NCI-H526 (cell line): ENCODE measurements at regions not wholly inside any gene's neighbourhood (a gene's known extent, or its start where the extent isn't known, plus 50 kb on each side); places are given as distances from the start of the nearest gene placed in this dataset.

Experiments
- DNase-seq, 2 experiments: peaks; one replicate each; lab custom pipeline; 2025; lab: John Stamatoyannopoulos, UW

DNA sequence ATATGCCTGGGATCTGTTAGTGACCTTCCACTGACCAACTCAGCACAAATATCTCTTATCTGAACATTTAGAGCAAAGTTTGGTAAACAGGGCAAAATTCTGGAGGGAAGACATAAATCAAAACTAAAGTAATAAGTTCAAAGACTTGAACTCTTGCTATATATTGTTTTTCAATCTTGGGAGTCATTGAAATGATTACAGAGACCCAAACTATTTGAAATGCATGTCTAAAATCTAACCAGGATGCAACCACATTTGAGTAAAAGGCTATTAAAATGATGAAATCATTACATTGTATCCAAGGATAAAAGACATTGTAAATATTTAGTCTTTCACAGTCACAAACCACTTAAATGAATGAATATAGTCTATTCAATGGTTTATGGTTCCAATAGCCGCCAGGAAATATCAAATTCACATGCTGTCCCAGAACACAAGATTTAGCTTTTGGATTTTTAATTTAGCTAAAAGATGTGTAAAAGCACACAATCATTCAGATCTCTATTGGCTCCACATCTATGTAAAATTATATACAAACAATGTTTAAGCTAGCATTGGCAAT is 256.6 kb upstream of the EPHA7 start:
- DNase-seq = no peak

DNA sequence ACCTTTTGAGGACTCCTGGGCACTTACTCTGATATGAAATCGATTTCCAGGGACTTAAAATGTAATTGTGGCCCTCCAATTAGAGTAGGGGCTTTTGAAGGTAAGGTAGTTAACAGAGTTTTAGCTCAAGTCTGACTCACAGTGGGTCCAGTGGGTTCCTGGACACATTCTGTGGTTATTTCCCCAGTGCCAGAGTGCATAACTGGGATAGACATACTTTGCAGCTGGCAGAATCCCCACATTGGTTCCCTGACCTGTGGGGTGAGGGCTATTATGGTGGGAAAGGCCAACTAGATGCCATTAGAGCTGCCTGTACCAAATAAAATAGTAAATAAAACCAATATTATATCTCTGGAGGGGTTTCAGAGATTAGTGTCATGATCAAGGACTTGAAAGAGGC is 243.8 kb upstream of the EPHA7 start:
- no peak for DNase-seq

DNA sequence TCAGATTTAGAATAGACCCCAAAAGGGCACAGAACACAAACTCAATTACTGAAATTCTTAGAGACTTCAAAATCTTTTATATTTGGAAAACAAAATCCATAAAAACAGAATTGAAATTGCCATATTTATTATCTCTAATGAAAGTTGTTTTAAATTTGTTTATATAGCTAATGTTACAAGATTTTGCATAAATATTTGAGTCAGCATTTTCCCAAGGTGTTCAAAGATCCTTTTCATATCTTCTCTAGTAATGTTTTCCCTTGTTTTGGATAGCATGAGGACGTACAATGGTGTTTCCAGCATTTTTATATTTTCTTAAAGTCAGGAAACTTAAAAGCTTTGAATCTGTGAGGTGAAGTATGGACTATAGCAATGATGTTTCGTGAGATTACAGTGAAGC is 235.2 kb upstream of the EPHA7 start:
- no peak for DNase-seq

DNA sequence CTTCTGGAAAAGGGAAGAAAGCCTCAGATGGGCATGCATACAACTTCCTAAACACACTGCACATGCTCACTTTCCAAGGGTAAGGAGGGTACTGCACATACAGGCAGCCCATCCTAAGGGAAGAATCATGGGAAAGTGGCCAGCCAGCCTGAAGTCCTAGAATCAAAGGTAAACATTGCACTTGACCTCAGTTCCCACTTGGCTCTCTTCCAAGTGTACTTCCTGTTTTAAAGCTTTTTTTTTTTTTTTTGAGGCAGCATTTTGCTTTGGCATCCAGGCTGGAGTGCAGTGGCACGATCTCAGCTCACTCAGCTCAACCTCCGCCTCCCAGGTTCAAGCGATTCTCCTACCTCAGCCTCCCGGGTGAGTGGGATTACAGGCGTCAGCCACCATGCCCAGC is 225.3 kb upstream of the EPHA7 start:
- DNase-seq = no peak

DNA sequence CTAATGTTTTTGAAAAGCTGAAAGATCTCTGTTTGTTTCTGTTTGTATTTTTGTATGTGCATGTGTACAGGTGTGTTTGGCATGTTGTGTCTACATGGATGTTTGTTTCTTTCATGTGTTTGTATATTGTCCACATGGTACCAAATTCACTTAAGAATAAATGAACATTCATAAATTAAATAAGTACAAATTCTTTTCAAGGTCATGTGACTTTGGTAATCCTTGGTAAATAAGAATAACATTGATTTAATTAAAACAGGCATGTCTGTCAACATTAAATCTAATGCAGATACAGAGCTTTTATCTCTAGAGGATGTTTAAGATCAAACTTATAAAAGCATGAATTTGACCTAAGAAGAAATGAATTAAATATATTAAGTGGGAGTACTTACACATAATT is 219.8 kb upstream of the EPHA7 start:
- DNase-seq = no peak

DNA sequence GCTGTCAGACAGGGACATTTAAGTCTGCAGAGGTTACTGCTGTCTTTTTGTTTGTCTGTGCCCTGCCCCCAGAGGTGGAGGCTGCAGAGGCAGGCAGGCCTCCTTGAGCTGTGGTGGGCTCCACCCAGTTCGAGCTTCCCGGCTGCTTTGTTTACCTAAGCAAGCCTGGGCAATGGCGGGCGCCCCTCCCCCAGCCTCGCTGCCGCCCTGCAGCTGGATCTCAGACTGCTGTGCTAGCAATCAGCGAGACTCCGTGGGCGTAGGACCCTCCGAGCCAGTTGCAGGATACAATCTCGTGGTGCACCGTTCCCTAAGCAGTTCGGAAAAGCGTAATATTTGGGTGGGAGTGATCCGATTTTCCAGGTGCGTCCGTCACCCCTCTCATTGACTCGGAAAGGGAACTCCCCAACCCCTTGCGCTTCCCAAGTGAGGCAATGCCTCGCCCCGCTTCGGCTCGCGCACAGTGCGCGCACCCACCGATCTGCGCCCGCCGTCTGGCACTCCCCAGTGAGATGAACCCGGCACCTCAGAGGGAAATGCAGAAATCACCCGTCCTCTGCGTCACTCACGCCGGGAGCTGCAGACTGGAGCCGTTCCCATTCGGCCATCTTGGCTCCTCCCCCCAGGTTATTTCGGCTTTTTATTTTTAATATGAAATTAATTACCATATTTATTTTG is 217.8 kb upstream of the EPHA7 start:
- DNase-seq = peak in 1 of 2 experiments; percentile 40

DNA sequence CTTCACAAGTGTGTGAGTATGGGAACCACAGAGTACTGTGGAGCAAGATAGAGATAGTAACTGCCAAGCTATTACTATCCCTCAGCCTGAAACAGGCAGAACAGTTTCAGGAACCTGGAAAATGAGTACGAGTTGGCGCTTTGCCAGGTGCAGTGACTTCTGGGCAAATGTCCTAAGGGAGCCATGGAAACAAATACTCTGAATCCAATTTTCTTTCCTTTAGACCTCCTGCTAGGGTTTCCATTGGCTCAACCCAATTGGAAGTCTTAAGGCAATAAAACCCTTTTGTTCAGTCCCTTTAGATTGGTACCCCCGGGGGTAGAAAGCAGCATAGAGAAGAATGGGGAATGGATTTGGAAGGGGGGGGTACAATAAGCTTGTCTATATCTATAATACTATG is 205.0 kb upstream of the EPHA7 start:
- DNase-seq = peak in 1 of 2 experiments; percentile 2

DNA sequence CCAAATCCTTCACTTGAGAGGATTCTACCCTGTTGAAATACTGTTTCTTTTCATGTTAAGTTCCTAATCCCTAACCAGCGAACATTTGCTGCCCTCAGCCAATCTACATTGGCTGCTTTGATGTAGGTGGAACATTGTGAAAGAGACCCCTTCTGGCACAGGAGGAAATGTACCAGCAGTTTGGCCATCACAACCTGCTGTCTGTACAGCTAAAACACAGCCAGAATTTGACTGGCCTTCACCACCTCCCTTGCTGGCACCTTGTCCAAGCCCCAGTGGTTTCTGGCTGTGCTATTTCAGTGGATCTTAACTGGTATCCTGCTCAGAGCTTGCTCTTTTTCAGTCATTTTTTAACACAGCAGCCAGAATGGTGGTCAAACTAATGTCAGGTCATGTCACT is 202.1 kb upstream of the EPHA7 start:
- DNase-seq = no peak

DNA sequence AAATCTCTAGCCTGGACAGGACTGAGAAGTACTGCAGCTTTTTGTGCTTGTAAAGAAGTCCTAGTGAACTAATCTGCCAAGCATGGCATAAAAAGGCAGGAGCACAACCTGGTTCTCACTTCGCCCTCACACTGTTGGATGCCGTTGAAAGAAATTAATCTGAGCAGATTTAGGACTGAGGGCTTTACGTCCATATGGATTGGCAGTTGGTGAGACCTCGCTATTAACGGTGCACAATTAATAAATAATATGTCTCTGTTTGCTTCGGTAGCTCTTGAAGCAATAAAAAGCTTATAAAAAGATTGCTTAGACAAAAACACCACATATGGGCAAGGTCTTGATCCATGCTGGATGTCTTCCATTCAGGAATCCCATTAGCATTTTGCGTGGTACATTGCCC is 185.6 kb upstream of the EPHA7 start:
- DNase-seq = no peak

DNA sequence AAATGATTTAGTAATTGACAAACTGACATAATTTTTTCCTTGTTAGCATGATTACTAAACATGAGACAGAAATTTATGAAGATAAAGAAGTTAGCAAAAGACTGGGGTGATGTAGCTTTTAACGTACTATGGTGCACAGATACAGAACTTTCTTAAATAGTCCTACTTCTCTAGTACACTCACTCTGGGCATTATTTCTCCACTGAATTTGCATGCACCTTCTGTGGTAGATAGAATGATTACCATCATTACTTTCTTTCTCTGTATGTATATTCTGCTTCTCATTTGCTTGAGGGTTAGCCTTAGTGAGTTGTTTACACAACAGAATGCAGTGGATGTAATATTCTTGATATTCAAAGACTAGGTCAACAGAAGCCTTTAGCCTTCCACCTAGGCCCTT is 173.1 kb upstream of the EPHA7 start:
- DNase-seq = peak; percentile 41 to 46

DNA sequence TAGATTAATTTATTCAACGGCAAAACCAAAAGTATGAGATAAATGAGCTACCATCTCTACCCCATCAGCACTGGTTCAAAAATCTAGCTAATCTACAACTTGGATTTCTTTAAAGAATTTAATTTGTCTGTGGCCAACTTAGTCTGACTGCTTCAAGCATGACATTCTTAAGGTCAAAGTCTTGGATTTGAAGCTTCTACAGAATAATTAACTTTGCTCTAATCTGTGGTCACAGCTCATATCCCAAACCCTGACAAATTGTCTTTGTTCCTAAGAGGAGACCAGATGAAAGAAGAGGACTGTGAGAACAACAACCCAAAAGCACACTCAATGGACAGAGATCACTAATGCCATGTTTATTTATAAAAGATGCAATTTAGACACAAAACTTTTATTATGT is 166.9 kb upstream of the EPHA7 start:
- DNase-seq = no peak

DNA sequence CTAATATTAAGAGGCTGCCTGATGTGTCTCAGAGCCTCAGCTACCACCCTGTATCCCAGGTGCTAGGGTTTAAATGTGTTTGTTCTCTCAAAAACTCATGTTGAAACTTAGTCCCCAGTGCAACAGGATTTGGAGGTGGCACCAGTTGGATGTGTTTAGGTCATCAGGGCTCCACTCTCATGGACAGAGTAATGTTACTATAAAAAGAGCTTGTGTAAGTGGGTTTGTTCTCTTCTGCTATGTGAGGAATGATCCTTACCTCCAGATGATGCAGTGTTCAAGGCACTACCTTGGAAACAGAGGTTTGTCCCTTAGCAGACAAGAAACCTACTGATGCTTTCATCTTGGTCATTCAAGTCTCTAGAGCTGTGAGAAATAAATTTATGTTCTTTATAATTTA is 164.9 kb upstream of the EPHA7 start:
- no peak for DNase-seq

DNA sequence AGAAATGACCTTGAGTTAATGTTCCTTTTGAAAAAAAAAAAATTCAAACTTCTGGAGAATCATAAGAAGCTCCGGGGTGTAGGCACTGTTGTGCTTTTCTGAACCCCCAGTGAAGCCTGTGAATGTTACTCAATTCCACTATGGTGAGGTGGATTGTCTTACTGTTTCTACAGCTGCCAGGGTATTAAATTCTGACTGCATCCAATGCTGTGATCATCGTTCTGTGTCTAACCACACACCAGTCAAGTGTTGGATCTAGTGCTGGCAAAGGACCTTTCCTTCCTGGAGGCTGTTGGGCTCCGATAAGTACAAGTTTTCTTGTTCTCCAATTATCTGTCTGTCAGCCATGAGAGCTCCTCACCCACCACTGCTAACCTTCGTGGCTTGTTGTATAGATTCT is 162.0 kb upstream of the EPHA7 start:
- DNase-seq = no peak

DNA sequence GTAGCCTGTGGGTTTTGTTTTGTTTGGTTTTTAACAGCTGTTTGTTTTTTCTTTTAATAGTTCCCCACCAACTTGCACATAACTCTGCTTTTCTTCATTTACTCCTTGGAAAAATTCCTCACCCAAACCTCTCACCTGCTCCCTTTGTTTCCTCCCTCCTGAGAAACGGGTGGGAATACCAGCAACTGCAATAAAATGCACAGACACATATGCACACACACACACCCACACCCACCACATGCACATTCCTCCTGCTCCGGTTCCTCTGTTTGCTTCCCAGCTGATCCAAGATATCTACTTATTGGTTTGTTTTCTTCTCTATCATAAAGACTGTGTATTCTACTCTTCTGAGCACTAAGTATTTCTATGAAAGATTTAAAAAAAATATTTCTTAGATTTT is 161.1 kb upstream of the EPHA7 start:
- DNase-seq = no peak

DNA sequence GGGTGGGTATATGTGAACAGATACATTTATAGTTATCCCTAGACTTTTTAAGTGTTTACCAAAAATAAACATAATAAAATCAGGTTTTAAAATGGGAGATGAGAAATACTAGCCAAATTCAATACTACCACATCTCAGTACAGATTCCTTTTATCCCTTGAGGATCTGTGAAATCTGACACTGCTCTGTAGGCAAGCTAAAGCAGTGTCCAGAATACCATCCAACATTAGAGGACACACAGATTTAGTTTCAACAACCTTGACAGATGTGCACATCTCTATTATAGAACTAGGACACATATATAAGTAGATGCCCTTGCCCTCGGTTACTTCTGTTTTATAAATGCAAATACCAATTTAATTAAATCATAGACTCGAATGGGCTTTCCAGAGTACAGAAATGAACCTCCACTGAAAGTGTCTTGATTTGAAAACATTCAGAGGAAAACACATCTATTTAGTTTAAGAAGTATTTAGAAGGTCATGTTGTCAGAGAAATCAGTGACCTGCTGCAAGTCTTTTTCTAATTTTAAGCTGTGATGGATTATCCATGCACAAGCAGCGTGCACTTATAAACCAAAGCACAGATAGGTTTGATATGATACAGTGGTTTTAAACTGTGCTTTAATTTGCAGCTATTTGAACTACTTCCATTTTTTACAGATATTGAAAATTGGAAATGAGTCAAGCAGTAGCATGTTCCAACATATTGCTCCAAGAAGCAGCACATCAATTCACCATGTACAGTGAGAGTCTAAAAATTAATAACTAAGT is 156.3 kb upstream of the EPHA7 start:
- DNase-seq = no peak

DNA sequence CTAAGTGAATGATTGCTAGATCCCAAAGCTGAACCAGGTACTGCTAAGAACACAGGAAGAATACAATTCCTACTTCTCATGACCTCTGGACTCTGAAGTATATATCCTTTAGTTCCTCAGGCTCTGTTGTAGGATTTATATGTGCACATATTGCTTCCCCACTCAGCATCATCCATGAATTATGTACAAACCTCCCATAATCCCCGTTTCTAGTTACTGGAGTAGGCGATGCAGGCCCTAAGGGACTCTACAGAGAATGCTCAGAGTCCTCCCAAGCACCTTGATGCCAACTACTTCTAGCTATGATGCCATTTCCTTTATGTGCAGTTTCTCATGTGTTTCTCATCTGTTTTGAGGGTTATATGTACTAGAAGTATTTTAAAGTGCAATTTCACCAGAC is 154.9 kb upstream of the EPHA7 start:
- DNase-seq = no peak

DNA sequence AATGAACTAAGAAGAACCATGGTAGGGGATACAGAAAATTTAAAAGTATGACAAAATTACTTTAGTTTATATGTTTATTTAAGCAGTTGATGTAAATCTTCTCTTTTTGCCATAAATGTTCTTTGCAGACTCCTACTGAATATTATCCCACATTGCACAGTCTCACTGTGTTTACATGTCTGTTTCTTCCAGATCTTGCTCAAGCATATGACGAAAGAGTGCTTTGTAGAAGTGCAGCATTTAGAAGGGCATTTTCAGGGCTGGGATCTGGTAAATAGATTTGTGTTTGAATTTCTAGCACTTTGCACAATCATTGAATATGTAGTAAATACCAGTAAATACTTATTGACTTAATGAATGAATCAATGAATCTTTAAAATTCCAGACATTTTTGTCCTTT is 152.0 kb upstream of the EPHA7 start:
- no peak for DNase-seq

DNA sequence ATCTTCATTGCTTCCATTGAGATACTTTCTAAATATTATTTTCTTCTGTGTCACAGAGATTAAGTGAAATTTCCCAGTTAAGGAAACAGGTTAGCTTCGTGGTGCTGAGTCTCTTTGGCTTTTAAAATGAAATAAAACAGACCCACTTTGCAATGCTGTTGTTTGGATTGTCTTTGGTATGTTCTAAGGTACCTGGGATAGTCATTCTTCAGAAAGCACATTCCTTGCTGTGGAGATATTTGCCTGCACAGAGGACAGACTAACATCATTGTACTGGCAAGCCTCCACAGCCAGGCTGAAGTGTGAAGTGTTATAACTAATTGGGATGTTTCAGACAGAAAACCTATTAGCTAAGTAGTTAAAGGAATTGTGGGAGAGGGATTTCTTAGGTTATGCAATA is 148.8 kb upstream of the EPHA7 start:
- DNase-seq = no peak

DNA sequence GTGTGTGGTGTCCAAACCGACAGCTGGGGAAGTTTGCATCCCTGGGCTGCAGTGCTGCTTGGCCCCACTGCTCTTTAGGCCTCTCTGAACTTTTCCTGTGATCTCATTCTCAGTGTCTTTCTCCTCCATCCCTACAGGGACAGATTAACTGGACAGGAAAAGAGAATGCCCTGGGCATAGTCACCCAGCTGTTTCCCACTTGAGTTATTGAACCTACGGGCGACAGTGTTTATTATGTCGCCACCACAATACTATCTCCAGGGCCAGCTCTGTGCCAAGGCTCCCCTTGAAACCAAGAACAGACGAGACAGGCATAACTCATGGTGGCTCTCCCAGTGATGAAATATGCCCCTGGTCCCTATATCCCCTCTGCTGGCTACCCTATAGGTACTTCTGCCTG is 147.8 kb upstream of the EPHA7 start:
- no peak for DNase-seq

DNA sequence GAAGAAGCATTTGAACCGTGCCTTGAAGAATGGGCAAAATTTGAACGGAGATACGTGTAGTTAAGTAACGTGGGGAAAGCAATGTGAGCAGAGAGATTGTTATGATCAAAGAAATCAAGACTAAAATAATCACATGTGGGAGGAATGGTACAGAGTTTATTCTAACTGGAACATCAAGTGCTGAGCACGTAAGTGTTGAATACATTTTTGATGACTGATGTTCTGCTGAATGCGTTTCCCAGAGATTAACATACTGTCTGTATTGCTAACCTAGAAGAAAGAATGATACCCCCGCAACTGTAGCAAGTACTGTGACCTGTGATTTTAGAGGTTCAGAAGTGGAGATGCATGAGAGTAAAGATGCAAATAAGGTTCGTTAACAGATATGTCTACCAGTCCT is 146.9 kb upstream of the EPHA7 start:
- DNase-seq = no peak

DNA sequence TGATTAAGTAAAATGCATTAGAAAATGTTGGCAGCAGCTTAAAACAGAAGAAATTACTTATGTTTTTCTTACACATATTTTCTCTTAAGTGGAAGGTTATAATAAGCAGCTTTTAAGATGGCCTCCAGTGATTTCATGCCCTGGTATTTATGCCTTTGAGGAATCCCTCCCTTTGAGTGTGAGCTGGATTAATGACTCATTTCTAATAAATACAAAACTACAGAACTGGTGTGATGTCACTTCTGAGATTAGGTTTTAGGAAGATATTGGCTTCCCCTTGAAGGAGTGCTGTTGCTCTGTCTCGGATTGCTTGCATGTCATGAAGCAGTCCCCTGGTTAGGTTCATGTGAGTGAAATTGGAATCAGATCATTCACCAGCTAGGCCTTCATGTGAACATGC is 143.2 kb upstream of the EPHA7 start:
- DNase-seq = no peak

DNA sequence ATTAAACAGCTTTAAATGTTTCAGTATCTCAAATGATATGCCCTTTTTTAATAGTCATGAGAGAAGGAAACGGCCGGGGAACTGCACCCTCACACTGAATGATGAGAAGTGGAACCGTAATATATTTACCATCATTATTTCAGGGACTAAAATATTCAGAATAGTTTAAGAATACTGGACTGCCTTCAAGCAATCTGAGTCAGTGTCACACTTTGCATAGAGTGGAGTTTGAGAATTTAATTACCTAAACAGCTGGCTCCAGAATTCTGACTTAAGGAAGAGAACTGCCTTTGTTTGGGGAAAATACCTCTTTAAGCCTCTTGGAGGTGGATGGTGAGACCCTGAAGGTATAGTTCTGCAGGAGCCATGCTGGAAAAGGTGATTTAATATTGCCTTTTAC is 135.9 kb upstream of the EPHA7 start:
- no peak for DNase-seq

DNA sequence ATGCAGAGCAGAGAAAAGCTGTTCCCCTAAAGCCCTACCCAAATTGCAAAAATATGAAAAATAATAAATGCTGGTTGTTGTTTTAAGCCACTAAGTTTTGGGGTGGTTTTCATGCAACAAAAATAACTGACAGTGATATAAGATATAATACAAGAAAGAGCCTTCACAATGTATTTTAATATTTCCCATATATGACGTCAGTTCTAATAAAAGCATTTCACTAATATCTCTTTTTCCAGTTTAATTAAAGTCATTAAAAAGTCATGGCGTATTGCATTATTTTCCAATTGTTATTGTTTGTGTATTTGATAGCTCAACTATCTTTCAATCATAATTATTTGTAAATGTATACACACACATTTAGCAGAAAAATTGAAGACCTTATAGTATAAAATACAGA is 134.7 kb upstream of the EPHA7 start:
- no peak for DNase-seq
